Body of pancreas (tissue), 4 donors: ENCODE measurements at regions not wholly inside any gene's neighbourhood (a gene's known extent, or its start where the extent isn't known, plus 50 kb on each side); places are given as distances from the start of the nearest gene placed in this dataset.

Experiments
- ATAC-seq: fragments of 150-250 bp; one replicate; pipeline ENCODE4 v1.9.1; 2016
- DNase-seq, 4 donors: peaks; one replicate each; pipeline ENCODE4 v3.0.0-alpha.2; 2019
- H3K27ac ChIP-seq, 4 donors: fragments of 200-600 bp; sonication (generic); 1 replicate in 3 of 4; 2 replicates in 1 of 4; pipeline versions ENCODE4 v1.5.1 to v1.6.1; 2016 to 2019; ENCODE audit warnings: mild to moderate bottlenecking in 1 of 4, mixed read lengths in 1 of 4, moderate library complexity in 1 of 4
- H3K27me3 ChIP-seq, 2 donors: fragments of 200-600 bp; sonication (generic); one replicate each; pipeline ENCODE4 v1.6.0; 2016; ENCODE audit warnings: mild to moderate bottlenecking in 1 of 2
- H3K36me3 ChIP-seq, 2 donors: fragments of 200-600 bp; sonication (generic); replicated peaks in 1 of 2; 2 replicates each; pipeline ENCODE4 v1.5.1; 2016; ENCODE audit warnings: low read depth in 2 of 2; ENCODE audit not compliant: insufficient read depth in 1 of 2
- H3K4me1 ChIP-seq: fragments of 200-600 bp; sonication (generic); one replicate; pipeline ENCODE4 v1.6.0; 2016
- H3K4me3 ChIP-seq, 2 donors: fragments of 200-600 bp; sonication (generic); 1 replicate in 1 of 2; 2 replicates in 1 of 2; pipeline ENCODE4 v1.5.1; 2016 to 2019
- H3K9me3 ChIP-seq, 3 donors: fragments of 200-600 bp; sonication (generic); 1 replicate in 2 of 3; 2 replicates in 1 of 3; pipeline ENCODE4 v1.5.1; 2016
- CTCF ChIP-seq, 7 experiments: fragments of 450-650 bp in 4 of 7; fragments of 200-600 bp in 3 of 7; sonication (generic) in 3 of 7; IDR thresholded peaks; one replicate each; pipeline ENCODE4 v1.5.1; 2016 to 2019; ENCODE audit warnings: antibody characterized with exemption in 7 of 7
- POLR2A ChIP-seq, 3 donors: fragments of 450-650 bp; IDR thresholded peaks; one replicate each; pipeline ENCODE4 v1.6.1; 2016; ENCODE audit warnings: antibody characterized with exemption in 3 of 3, mild to moderate bottlenecking in 2 of 3
- WGBS, 2 donors: methylation state at CpG; one replicate each; pipeline ENCODE4 v1.1.5; 2017; 5-methylcytosine and 5-hydroxymethylcytosine counted together
- intact Hi-C: fragments of 100-400 bp; cut with DNase I; formaldehyde crosslinking; loops from one replicate; pipeline ENCODE4 v1.15.1; 2023

- WGBS, 2 donors, result 65 to 79% methylated on average over 5 of the region's 5 CpGs
- DNase-seq (no peak), ATAC-seq (no peak)
- intact Hi-C loops, result no loop called here
- no peak overlapping the region for H3K4me3 ChIP-seq
- H3K27ac ChIP-seq, result no peak overlapping the region
- no peaks in the 10 kb centered on the region for H3K27me3 ChIP-seq
- TF ChIP-seq CTCF (IDR thresholded peaks at IDR 0.05), result no peak
- no peak for TF ChIP-seq POLR2A (IDR thresholded peaks at IDR 0.05)
- no peaks in the 10 kb centered on the region for H3K36me3 ChIP-seq
- peaks cover 3% of the 10 kb centered on the region for H3K4me1 ChIP-seq
- no peaks in the 10 kb centered on the region for H3K9me3 ChIP-seq
Measured at GRCh38 chr14:76595266-76595665, 166.0 kb upstream of the VASH1 start.

GRCh38 chr14:76597387-76597786, 163.9 kb upstream of the VASH1 start:
- Histone ChIP-seq H3K36me3 (no peaks in the 10 kb centered on the region), H3K9me3 (no peaks in the 10 kb centered on the region), H3K4me3 (no peak overlapping the region), H3K27ac (no peak overlapping the region), H3K4me1 (peaks cover 3% of the 10 kb centered on the region), H3K27me3 (no peaks in the 10 kb centered on the region)
- DNase-seq, result no peak
- 71 to 79% methylated on average over 3 of the region's 3 CpGs for WGBS, 2 donors
- ATAC-seq, result no peak
- intact Hi-C loops, result no loop called here
- TF ChIP-seq POLR2A (IDR thresholded peaks at IDR 0.05) (no peak), CTCF (IDR thresholded peaks at IDR 0.05) (no peak)

- Histone ChIP-seq H3K36me3 (no peaks in the 10 kb centered on the region), H3K27me3 (no peaks in the 10 kb centered on the region), H3K9me3 (no peaks in the 10 kb centered on the region), H3K4me1 (peaks cover 3% of the 10 kb centered on the region), H3K27ac (no peak overlapping the region), H3K4me3 (no peak overlapping the region)
- ATAC-seq (no peak), DNase-seq (no peak)
- intact Hi-C loops, result no loop called here
- TF ChIP-seq POLR2A (IDR thresholded peaks at IDR 0.05) (no peak), CTCF (IDR thresholded peaks at IDR 0.05) (no peak)
- 53 to 78% methylated on average over 4 of the region's 4 CpGs for WGBS, 2 donors
Measured at GRCh38 chr14:76599141-76599540, 162.1 kb upstream of the VASH1 start.

- H3K36me3 ChIP-seq, result no peaks in the 10 kb centered on the region
- no peak overlapping the region for H3K27ac ChIP-seq
- no peaks in the 10 kb centered on the region for H3K9me3 ChIP-seq
- H3K4me1 ChIP-seq, result peaks cover 3% of the 10 kb centered on the region
- 46 to 47% methylated on average over 13 of the region's 13 CpGs for WGBS, 2 donors
- H3K27me3 ChIP-seq, result no peaks in the 10 kb centered on the region
- ATAC-seq (no peak), DNase-seq (no peak)
- H3K4me3 ChIP-seq, result no peak overlapping the region
- intact Hi-C loops, result no loop called here
- TF ChIP-seq CTCF (IDR thresholded peaks at IDR 0.05) (no peak), POLR2A (IDR thresholded peaks at IDR 0.05) (no peak)
Measured at GRCh38 chr14:76599559-76600287, 161.5 kb upstream of the VASH1 start.

- Histone ChIP-seq H3K4me1 (peaks cover 3% of the 10 kb centered on the region), H3K4me3 (no peak overlapping the region), H3K9me3 (no peaks in the 10 kb centered on the region), H3K27ac (no peak overlapping the region), H3K27me3 (no peaks in the 10 kb centered on the region), H3K36me3 (no peaks in the 10 kb centered on the region)
- intact Hi-C loops, result no loop called here
- no peak for DNase-seq
- WGBS, 2 donors, result 56 to 72% methylated on average over 6 to 7 of the region's 7 CpGs
- TF ChIP-seq CTCF (IDR thresholded peaks at IDR 0.05) (no peak), POLR2A (IDR thresholded peaks at IDR 0.05) (no peak)
- ATAC-seq, result no peak
Measured at GRCh38 chr14:76603713-76604112, 157.6 kb upstream of the VASH1 start.
